Activated naive CD4-positive, alpha-beta T cell treated with anti-CD3 and anti-CD28 coated beads, Interleukin-2, amount 50 U/mL, for 24 hours (primary cell): ENCODE measurements at regions not wholly inside any gene's neighbourhood (a gene's known extent, or its start where the extent isn't known, plus 50 kb on each side); places are given as distances from the start of the nearest gene placed in this dataset.

Source experiments
- H3K27ac Mint-ChIP-seq: one replicate; pipeline ENCODE4 v1.8.0; 2021; ENCODE audit warnings: mild to moderate bottlenecking, mixed read lengths
- H3K27me3 Mint-ChIP-seq: one replicate; pipeline ENCODE4 v1.8.0; 2021; ENCODE audit warnings: mixed read lengths
- H3K36me3 Mint-ChIP-seq: one replicate; pipeline ENCODE4 v1.8.0; 2021; ENCODE audit warnings: mixed read lengths
- H3K4me1 Mint-ChIP-seq: one replicate; pipeline ENCODE4 v1.8.0; 2021; ENCODE audit warnings: mixed read lengths
- H3K4me3 Mint-ChIP-seq: one replicate; pipeline ENCODE4 v1.8.0; 2021; ENCODE audit warnings: mild to moderate bottlenecking, mixed read lengths
- H3K9me3 Mint-ChIP-seq: one replicate; pipeline ENCODE4 v1.8.0; 2021; ENCODE audit warnings: mixed read lengths

GRCh38 chr18:54774981-54775665 lies 53.2 kb upstream of the RAB27B start:
- Mint-ChIP-seq H3K9me3 (no peaks in the 10 kb centered on the region), H3K27ac (no peak overlapping the region)

GRCh38 chr18:54775686-54776085 lies 52.6 kb upstream of the RAB27B start:
- Mint-ChIP-seq H3K27ac (no peak overlapping the region), H3K4me1 (no peaks in the 10 kb centered on the region), H3K4me3 (no peak overlapping the region), H3K36me3 (no peaks in the 10 kb centered on the region), H3K27me3 (no peaks in the 10 kb centered on the region), H3K9me3 (no peaks in the 10 kb centered on the region)

More at GRCh38 chr18:54774981-54775665, 53.2 kb upstream of the RAB27B start:
- Mint-ChIP-seq H3K4me1 (no peaks in the 10 kb centered on the region), H3K27me3 (no peaks in the 10 kb centered on the region), H3K4me3 (no peak overlapping the region), H3K36me3 (no peaks in the 10 kb centered on the region)

- Mint-ChIP-seq H3K27me3 (no peaks in the 10 kb centered on the region), H3K27ac (no peak overlapping the region), H3K9me3 (no peaks in the 10 kb centered on the region), H3K4me3 (no peak overlapping the region), H3K4me1 (no peaks in the 10 kb centered on the region), H3K36me3 (no peaks in the 10 kb centered on the region)
Observed at GRCh38 chr18:54776282-54776977, 51.8 kb upstream of the RAB27B start.

GRCh38 chr18:54777118-54777791 lies 51.0 kb upstream of the RAB27B start:
- no peaks in the 10 kb centered on the region for H3K9me3 Mint-ChIP-seq
- no peak overlapping the region for H3K27ac Mint-ChIP-seq
- H3K27me3 Mint-ChIP-seq = no peaks in the 10 kb centered on the region
- H3K4me3 Mint-ChIP-seq = no peak overlapping the region
- no peaks in the 10 kb centered on the region for H3K36me3 Mint-ChIP-seq
- no peaks in the 10 kb centered on the region for H3K4me1 Mint-ChIP-seq

- Mint-ChIP-seq H3K27me3 (no peaks in the 10 kb centered on the region), H3K4me1 (no peaks in the 10 kb centered on the region), H3K9me3 (no peaks in the 10 kb centered on the region), H3K4me3 (no peak overlapping the region), H3K27ac (no peak overlapping the region), H3K36me3 (no peaks in the 10 kb centered on the region)
Observed at GRCh38 chr18:54777989-54778388, 50.3 kb upstream of the RAB27B start.
